Fibroblast of the aortic adventitia (primary cell): ENCODE measurements at regions not wholly inside any gene's neighbourhood (a gene's known extent, or its start where the extent isn't known, plus 50 kb on each side); places are given as distances from the start of the nearest gene placed in this dataset.

Source experiments
- DNase-seq: peaks from one replicate; pipeline ENCODE4 v3.0.0-alpha.2; 2010; ENCODE audit warnings: low read depth
- H3K4me3 ChIP-seq: 2 replicates; pipeline ENCODE4 v1.5.1; 2011; ENCODE audit warnings: low read depth, mild to moderate bottlenecking, control low read depth, low read length, moderate library complexity
- CTCF ChIP-seq: IDR thresholded peaks from 2 replicates; pipeline ENCODE4 v1.5.1; 2011; ENCODE audit warnings: mild to moderate bottlenecking, low read length, control low read depth, inconsistent platforms; ENCODE audit not compliant: insufficient read depth

- TF ChIP-seq CTCF = no peak
- H3K4me3 ChIP-seq = no peak overlapping the region
- DNase-seq = peak; percentile 38
Observed at GRCh38 chr12:63064080-63064479, 86.9 kb downstream of the AVPR1A start.

- no peak overlapping the region for H3K4me3 ChIP-seq
- no peak for TF ChIP-seq CTCF
- DNase-seq = no peak
Observed at GRCh38 chr12:63056649-63057048, 94.4 kb downstream of the AVPR1A start.

- no peak for DNase-seq
- no peak for TF ChIP-seq CTCF
- H3K4me3 ChIP-seq = no peak overlapping the region
Observed at GRCh38 chr12:63052696-63053095, 98.3 kb downstream of the AVPR1A start.

GRCh38 chr12:63047146-63047545 is 103.9 kb downstream of the AVPR1A start:
- no peak for TF ChIP-seq CTCF
- no peak overlapping the region for H3K4me3 ChIP-seq
- no peak for DNase-seq

- H3K4me3 ChIP-seq = no peak overlapping the region
- peak; percentile 89 for DNase-seq
- TF ChIP-seq CTCF = no peak
Observed at GRCh38 chr12:63045020-63045860, 105.8 kb downstream of the AVPR1A start.

- TF ChIP-seq CTCF = no peak
- peak; percentile 74 for DNase-seq
- H3K4me3 ChIP-seq = no peak overlapping the region
Observed at GRCh38 chr12:63042646-63043045, 107.7 kb upstream of the PPM1H start.

GRCh38 chr12:63041601-63042000 is 106.7 kb upstream of the PPM1H start:
- no peak for DNase-seq
- no peak overlapping the region for H3K4me3 ChIP-seq
- TF ChIP-seq CTCF = no peak
